K562 (cell line): ENCODE measurements at regions not wholly inside any gene's neighbourhood (a gene's known extent, or its start where the extent isn't known, plus 50 kb on each side); places are given as distances from the start of the nearest gene placed in this dataset.

ENCODE experiments used
- ATAC-seq: fragments of 200-7000 bp; cut with Tn5 transposase; 3 replicates; pipeline ENCODE4 v1.9.1; 2020; ENCODE audit warnings: moderate library complexity
- BruUV-seq: library from RNA; stranded (reverse); fragments of 400-500 nt; replicated peaks from 2 replicates; lab custom pipeline; 2021; lab: Mats Ljungman, UMichigan
- CTCF ChIA-PET: fragments of 300-600 bp; formaldehyde crosslinking; extraction: SDS; loops from one replicate; lab custom pipeline; 2021; ENCODE audit warnings: low intra/inter-chr PET ratio; lab: Yijun Ruan, JAX
- POLR2A ChIA-PET: fragments of 300-600, 350-650 bp; sonication (Branson Sonifier 250); formaldehyde crosslinking; extraction: SDS; loops from one replicate; lab custom pipeline; 2021; ENCODE audit warnings: antibody characterized with exemption, inconsistent platforms; lab: Yijun Ruan, JAX
- DNase-seq, 4 experiments: peaks; one replicate each; pipeline versions ENCODE4 v3.0.0 to v3.0.0-alpha.2; 2011 to 2018; ENCODE audit warnings: low spot score in 3 of 4, mixed read lengths in 3 of 4; ENCODE audit errors: extremely low read depth in 1 of 4
- FAIRE-seq: peaks from 2 replicates; lab custom pipeline; 2011; peaks lifted over from hg19 to GRCh38; lab: Jason Lieb, UNC
- H2AFZ ChIP-seq: 2 replicates; pipeline ENCODE4 v1.6.0; 2011; ENCODE audit warnings: low read depth, low read length, control low read depth, inconsistent platforms
- H3K27ac ChIP-seq: fragments of 200-600 bp; 3 replicates; pipeline ENCODE4 v1.8.0; 2011; ENCODE audit warnings: low read depth, mild to moderate bottlenecking, control low read depth, inconsistent platforms, low read length, moderate library complexity, mixed read lengths; ENCODE audit errors: extremely low read depth
- H3K27me3 ChIP-seq, 2 experiments: fragments of 300-600 bp in 1 of 2; 2 replicates in 1 of 2; 3 replicates in 1 of 2; pipeline versions ENCODE4 v1.6.0 to v1.8.0; 2011; ENCODE audit warnings: inconsistent platforms in 2 of 2, low read length in 2 of 2, mild to moderate bottlenecking in 1 of 2, mixed read lengths in 1 of 2, moderate library complexity in 1 of 2; ENCODE audit not compliant: control insufficient read depth in 2 of 2, insufficient read depth in 2 of 2
- H3K36me3 ChIP-seq: fragments of 300-600 bp; 3 replicates; pipeline ENCODE4 v1.8.0; 2011; ENCODE audit warnings: mild to moderate bottlenecking, low read length, inconsistent platforms; ENCODE audit not compliant: control insufficient read depth, insufficient read depth
- H3K4me1 ChIP-seq, 2 experiments: fragments of 200-600 bp in 1 of 2; replicated peaks in 1 of 2; 2 replicates in 1 of 2; 3 replicates in 1 of 2; pipeline versions ENCODE4 v1.5.1 to v1.8.0; 2011; ENCODE audit warnings: inconsistent platforms in 2 of 2, low read length in 2 of 2, mild to moderate bottlenecking in 1 of 2, mixed read lengths in 1 of 2, moderate library complexity in 1 of 2; ENCODE audit not compliant: control insufficient read depth in 2 of 2, insufficient read depth in 2 of 2
- H3K4me2 ChIP-seq: 2 replicates; pipeline ENCODE4 v1.6.1; 2011; ENCODE audit warnings: low read length, control low read depth, inconsistent platforms, mixed read lengths; ENCODE audit not compliant: insufficient read depth
- H3K4me3 ChIP-seq: fragments of 200-600 bp; sonication (generic), shearing (Covaris generic); 2 replicates; pipeline ENCODE4 v1.5.1; 2016; ENCODE audit warnings: control low read depth, inconsistent platforms
- H3K79me2 ChIP-seq: fragments of 200-600 bp; 3 replicates; pipeline ENCODE4 v1.8.0; 2011; ENCODE audit warnings: low read length, inconsistent platforms; ENCODE audit not compliant: control insufficient read depth, insufficient read depth
- H3K9ac ChIP-seq, 2 experiments: 2 replicates each; pipeline versions ENCODE4 v1.6.0 to v1.6.1; 2011; ENCODE audit warnings: low read depth in 2 of 2, low read length in 2 of 2, control low read depth in 1 of 2, inconsistent platforms in 1 of 2, mild to moderate bottlenecking in 1 of 2, mixed read lengths in 1 of 2; ENCODE audit not compliant: insufficient read depth in 1 of 2
- H3K9me1 ChIP-seq: one replicate; pipeline ENCODE4 v1.6.0; 2011; ENCODE audit warnings: inconsistent platforms, mild to moderate bottlenecking, low read length, moderate library complexity; ENCODE audit not compliant: control insufficient read depth, insufficient read depth
- H3K9me3 ChIP-seq: replicated peaks from 2 replicates; pipeline ENCODE4 v1.5.1; 2011; ENCODE audit warnings: low read depth, low read length, inconsistent platforms; ENCODE audit not compliant: control insufficient read depth, insufficient read depth
- H4K20me1 ChIP-seq: replicated peaks from 2 replicates; pipeline ENCODE4 v1.6.1; 2011; ENCODE audit warnings: low read length, inconsistent platforms, mixed read lengths; ENCODE audit not compliant: control insufficient read depth, insufficient read depth
- FOXA1 ChIP-seq: fragments of 450-650 bp; IDR thresholded peaks from 2 replicates; pipeline ENCODE4 v1.6.1; 2016; ENCODE audit warnings: mild to moderate bottlenecking, borderline replicate concordance
- FOXK1 ChIP-seq: sonication (generic); formaldehyde crosslinking; IDR thresholded peaks from 2 replicates; pipeline ENCODE4 v1.8.0; 2022; ENCODE audit warnings: missing genetic modification reagents, mild to moderate bottlenecking, borderline replicate concordance
- NRF1 ChIP-seq, 2 experiments: fragments of 450-650 bp; IDR thresholded peaks in 1 of 2; conservative IDR thresholded peaks in 1 of 2; 2 replicates each; pipeline ENCODE4 v1.6.1; 2014; ENCODE audit warnings: mild to moderate bottlenecking in 2 of 2
- U2AF2 ChIP-seq: fragments of 200-400 bp; formaldehyde crosslinking; optimal IDR thresholded peaks from 2 replicates; pipeline ENCODE3; 2017; ENCODE audit warnings: low read depth, mild to moderate bottlenecking, low read length
- WGBS: fragments of 100-300 bp; shearing (Covaris generic); methylation state at CpG from one replicate; pipeline ENCODE4 v1.1.6; 2016; ENCODE audit warnings: low coverage, mixed read lengths; ENCODE audit not compliant: insufficient coverage; ENCODE audit errors: missing lambda C conversion rate; 5-methylcytosine and 5-hydroxymethylcytosine counted together
- in situ Hi-C: fragments of 300-500 bp; cut with MboI; formaldehyde crosslinking; loops from 4 replicates; pipeline ENCODE4 v1.15.0; 2018; ENCODE audit warnings: inconsistent platforms, mixed read lengths
- intact Hi-C: fragments of 100-400 bp; cut with micrococcal nuclease; formaldehyde crosslinking; loops from 2 replicates; pipeline ENCODE4 v1.14.2; 2022
- TF ChIP-seq, protein P1 (sequence below): sonication (generic); formaldehyde crosslinking; IDR thresholded peaks from 2 replicates; pipeline ENCODE4 v1.8.1; 2022; ENCODE audit warnings: missing genetic modification reagents
- TF ChIP-seq, protein P2 (sequence below): fragments of 150-350 bp; IDR thresholded peaks from 2 replicates; pipeline ENCODE4 v1.6.1; 2014; ENCODE audit warnings: low read depth, mild to moderate bottlenecking, low read length, borderline replicate concordance

DNA sequence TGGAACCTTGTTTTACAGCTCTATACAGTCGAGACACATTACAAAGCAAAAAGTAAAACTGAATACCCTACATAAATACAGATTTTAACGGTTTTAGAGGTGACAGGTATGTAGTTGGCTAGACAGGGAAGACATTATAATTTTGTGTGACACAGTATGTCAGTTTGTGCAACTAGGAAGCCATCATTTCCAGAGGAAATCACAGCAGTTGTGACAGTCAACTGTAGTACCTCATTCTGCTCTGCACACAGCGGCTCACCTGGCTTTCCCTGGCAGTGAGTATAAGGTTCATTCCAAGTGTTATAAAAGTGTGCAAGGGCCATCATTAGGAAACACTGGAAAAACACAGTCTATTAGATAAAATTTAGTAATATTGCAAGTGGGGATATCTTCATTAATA, 501.6 kb upstream of the PHF14 start:
- Histone ChIP-seq H3K4me1 (peaks cover 0 to 7% of the 10 kb centered on the region in 2 experiments; a peak in 1 of 5 replicates), H3K9me3 (0 out of 2 replicates have a peak, but pooled peaks cover 2% of the 10 kb centered on the region), H2AFZ (no peak overlapping the region), H3K36me3 (0 out of 3 replicates have a peak, but pooled peaks cover 3% of the 10 kb centered on the region), H3K4me2 (no peak overlapping the region), H3K9me1 (no peaks in the 10 kb centered on the region), H3K27ac (no peak overlapping the region), H4K20me1 (no peaks in the 10 kb centered on the region), H3K27me3 (no peaks in the 10 kb centered on the region)
- DNase-seq, result no peak
- WGBS, result 49% methylated on average over 3 of the region's 3 CpGs
- no TSS peak for BruUV-seq
- intact Hi-C loops (loop anchor here (10.0 kb wide), 1 partner anchor 413 kb away; no protein-coding TSS in a partner anchor), in situ Hi-C loops (no loop called here)
- ChIA-PET POLR2A (interaction anchor here (1.0 kb wide), 2 partner anchors 10 kb away, joined by 3 read pairs; no protein-coding TSS in a partner anchor), CTCF (no interaction called here)
- TF ChIP-seq, protein P1, sequence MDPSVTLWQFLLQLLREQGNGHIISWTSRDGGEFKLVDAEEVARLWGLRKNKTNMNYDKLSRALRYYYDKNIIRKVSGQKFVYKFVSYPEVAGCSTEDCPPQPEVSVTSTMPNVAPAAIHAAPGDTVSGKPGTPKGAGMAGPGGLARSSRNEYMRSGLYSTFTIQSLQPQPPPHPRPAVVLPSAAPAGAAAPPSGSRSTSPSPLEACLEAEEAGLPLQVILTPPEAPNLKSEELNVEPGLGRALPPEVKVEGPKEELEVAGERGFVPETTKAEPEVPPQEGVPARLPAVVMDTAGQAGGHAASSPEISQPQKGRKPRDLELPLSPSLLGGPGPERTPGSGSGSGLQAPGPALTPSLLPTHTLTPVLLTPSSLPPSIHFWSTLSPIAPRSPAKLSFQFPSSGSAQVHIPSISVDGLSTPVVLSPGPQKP (CRISPR knock-in tag), result no peak
- TF ChIP-seq FOXA1, result no peak
- no peak for TF ChIP-seq NRF1 (conservative IDR thresholded peaks at IDR 0.05 in 1 of 2, IDR thresholded peaks at IDR 0.05 in 1 of 2)
- TF ChIP-seq, all 486 proteins: peak for 0
- no peak overlapping the region for H3K9ac ChIP-seq
- no peak for ATAC-seq
- H3K79me2 ChIP-seq, result no peaks in the 10 kb centered on the region
- FAIRE-seq, result no peak
- H3K4me3 ChIP-seq, result no peak overlapping the region

DNA sequence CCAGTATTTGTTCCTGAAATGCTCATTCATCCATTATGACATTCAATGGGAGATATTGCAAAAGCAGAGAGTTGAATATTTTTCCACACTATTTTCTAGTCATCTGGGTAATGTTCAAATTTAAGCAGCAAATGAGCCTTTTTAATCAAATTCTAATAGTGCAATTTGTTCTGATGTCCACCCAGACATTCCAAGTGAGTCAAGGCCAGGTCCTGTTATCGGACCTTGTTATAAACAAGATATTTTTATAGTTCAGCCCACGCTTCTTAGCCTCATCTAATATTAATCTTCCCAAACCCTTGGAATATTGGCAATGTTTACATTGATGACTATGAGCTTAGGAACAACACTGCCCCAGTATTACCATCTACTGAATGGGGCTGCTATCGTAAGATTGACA, 500.1 kb upstream of the PHF14 start:
- H3K4me3 ChIP-seq, result no peak overlapping the region
- TF ChIP-seq FOXK1 (CRISPR knock-in tag) (no peak), U2AF2 (no peak)
- TF ChIP-seq, protein P2, sequence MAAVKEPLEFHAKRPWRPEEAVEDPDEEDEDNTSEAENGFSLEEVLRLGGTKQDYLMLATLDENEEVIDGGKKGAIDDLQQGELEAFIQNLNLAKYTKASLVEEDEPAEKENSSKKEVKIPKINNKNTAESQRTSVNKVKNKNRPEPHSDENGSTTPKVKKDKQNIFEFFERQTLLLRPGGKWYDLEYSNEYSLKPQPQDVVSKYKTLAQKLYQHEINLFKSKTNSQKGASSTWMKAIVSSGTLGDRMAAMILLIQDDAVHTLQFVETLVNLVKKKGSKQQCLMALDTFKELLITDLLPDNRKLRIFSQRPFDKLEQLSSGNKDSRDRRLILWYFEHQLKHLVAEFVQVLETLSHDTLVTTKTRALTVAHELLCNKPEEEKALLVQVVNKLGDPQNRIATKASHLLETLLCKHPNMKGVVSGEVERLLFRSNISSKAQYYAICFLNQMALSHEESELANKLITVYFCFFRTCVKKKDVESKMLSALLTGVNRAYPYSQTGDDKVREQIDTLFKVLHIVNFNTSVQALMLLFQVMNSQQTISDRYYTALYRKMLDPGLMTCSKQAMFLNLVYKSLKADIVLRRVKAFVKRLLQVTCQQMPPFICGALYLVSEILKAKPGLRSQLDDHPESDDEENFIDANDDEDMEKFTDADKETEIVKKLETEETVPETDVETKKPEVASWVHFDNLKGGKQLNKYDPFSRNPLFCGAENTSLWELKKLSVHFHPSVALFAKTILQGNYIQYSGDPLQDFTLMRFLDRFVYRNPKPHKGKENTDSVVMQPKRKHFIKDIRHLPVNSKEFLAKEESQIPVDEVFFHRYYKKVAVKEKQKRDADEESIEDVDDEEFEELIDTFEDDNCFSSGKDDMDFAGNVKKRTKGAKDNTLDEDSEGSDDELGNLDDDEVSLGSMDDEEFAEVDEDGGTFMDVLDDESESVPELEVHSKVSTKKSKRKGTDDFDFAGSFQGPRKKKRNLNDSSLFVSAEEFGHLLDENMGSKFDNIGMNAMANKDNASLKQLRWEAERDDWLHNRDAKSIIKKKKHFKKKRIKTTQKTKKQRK, result no peak

More for the DNA sequence above, 500.1 kb upstream of the PHF14 start:
- H4K20me1 ChIP-seq, result no peaks in the 10 kb centered on the region
- intact Hi-C loops, result loop anchor here (10.0 kb wide), 1 partner anchor 411 kb away; no protein-coding TSS in a partner anchor
- H3K9me1 ChIP-seq, result no peaks in the 10 kb centered on the region
- DNase-seq (no peak), ATAC-seq (no peak), FAIRE-seq (no peak)
- no peak overlapping the region for H3K4me2 ChIP-seq
- ChIA-PET POLR2A (interaction anchor here (0.5 kb wide), 1 partner anchor 19 kb away, joined by 3 read pairs; no protein-coding TSS in a partner anchor), CTCF (no interaction called here)
- 79% methylated on average over 3 of the region's 3 CpGs for WGBS
- H3K27me3 ChIP-seq, result no peaks in the 10 kb centered on the region
- H3K79me2 ChIP-seq, result no peaks in the 10 kb centered on the region
- no TSS peak for BruUV-seq
- no peak overlapping the region for H3K9ac ChIP-seq
- peaks cover 0 to 7% of the 10 kb centered on the region in 2 experiments; a peak in 1 of 5 replicates for H3K4me1 ChIP-seq
- 0 out of 3 replicates have a peak, but pooled peaks cover 3% of the 10 kb centered on the region for H3K36me3 ChIP-seq
- H2AFZ ChIP-seq, result no peak overlapping the region
- H3K9me3 ChIP-seq, result no peaks in the 10 kb centered on the region
- in situ Hi-C loops, result no loop called here
- H3K27ac ChIP-seq, result no peak overlapping the region
